ENCODE measurements at regions not wholly inside any gene's neighbourhood (a gene's known extent, or its start where the extent isn't known, plus 50 kb on each side); places are given as distances from the start of the nearest gene placed in this dataset.

DNA sequence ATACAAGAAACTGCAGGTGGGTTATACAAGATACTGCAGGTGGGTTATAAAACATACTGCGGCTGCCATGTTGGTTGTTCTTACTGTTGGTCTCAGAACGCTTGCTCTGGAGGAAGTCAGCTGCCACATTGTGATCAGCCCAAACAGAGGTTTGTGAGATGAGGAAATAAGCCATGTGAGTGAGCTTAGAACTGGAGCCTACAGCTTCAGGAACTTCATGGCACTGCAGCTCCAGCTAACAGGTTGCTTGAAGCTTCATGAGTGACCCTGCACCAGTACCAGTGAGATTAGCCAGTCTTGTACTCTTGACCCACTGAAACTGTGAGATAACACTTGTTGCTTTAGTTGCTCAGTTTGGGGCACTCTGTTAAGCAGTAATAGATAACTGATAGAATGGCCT is 74.5 kb upstream of the PRKCQ start:
- Histone ChIP-seq H3K4me3 (ENCODE audit: control insufficient read depth in 1 of 2, extremely low read depth in 1 of 2, low read length in 1 of 2) (no peak overlapping the region), H3K36me3 (ENCODE audit: control insufficient read depth in 2 of 2, extremely low read depth in 1 of 2, insufficient read depth in 1 of 2, low read length in 1 of 2) (no peaks in the 10 kb centered on the region), H3K4me1 (ENCODE audit: control insufficient read depth in 1 of 2, extremely low read depth in 1 of 2, insufficient read depth in 2 of 2, low read length in 2 of 2) (no peaks in the 10 kb centered on the region), H3K27me3 (replicated peaks in 1 of 2; ENCODE audit: control insufficient read depth in 2 of 2, extremely low read depth in 1 of 2, insufficient read depth in 2 of 2, low read length in 1 of 2) (no peaks in the 10 kb centered on the region), H3K27ac (ENCODE audit: low read length) (no peak overlapping the region), H3K9me3 (no peaks in the 10 kb centered on the region)
- Mint-ChIP-seq H3K27me3 (no peaks in the 10 kb centered on the region), H3K27ac (no peak overlapping the region), H3K36me3 (peaks cover 4% of the 10 kb centered on the region), H3K4me3 (no peak overlapping the region), H3K4me1 (peaks cover 3 to 6% (median 5%) of the 10 kb centered on the region in 3 donors), H3K9me3 (no peaks in the 10 kb centered on the region)
- CTCF ChIA-PET: interaction anchor here in 1 of 2 donors (1.0 kb wide), 1 partner anchor 24 kb away, joined by 3 read pairs; no protein-coding TSS in a partner anchor
- 72% methylated on average over 2 of the region's 2 CpGs for WGBS (ENCODE audit: insufficient coverage)
- no peak for ATAC-seq (replicated peaks in 1 of 4)
- DNase-seq: no peak
- POLR2A ChIA-PET: no interaction called here

DNA sequence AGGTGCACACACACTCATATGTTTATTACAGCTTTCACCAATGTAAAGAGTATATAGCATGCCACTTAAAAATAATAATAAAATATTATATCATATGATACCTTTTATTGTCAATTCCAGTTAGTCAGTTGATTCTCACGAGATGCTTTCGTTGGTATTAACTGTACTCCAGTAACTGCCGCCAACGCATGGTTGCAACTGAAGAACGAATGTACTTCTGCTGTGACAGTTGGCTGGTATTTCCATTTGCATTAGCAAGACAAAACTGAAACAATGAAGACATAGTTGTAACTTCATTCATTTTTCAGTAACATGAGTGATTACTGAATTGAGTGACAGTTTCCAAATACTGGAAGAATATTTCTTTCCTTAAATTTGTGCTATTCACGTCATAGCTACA is 70.5 kb upstream of the PRKCQ start:
- Mint-ChIP-seq H3K27ac (no peak overlapping the region), H3K4me1 (peaks cover 7 to 12% (median 9%) of the 10 kb centered on the region in 3 donors), H3K27me3 (peaks cover 0 to 2% of the 10 kb centered on the region in 2 donors), H3K36me3 (no peaks in the 10 kb centered on the region), H3K4me3 (no peak overlapping the region), H3K9me3 (no peaks in the 10 kb centered on the region)
- Histone ChIP-seq H3K9me3 (no peaks in the 10 kb centered on the region), H3K27me3 (replicated peaks in 1 of 2; ENCODE audit: control insufficient read depth in 2 of 2, extremely low read depth in 1 of 2, insufficient read depth in 2 of 2, low read length in 1 of 2) (no peaks in the 10 kb centered on the region), H3K4me1 (ENCODE audit: control insufficient read depth in 1 of 2, extremely low read depth in 1 of 2, insufficient read depth in 2 of 2, low read length in 2 of 2) (peaks cover 0 to 4% of the 10 kb centered on the region in 2 experiments), H3K27ac (ENCODE audit: low read length) (no peak overlapping the region), H3K36me3 (ENCODE audit: control insufficient read depth in 2 of 2, extremely low read depth in 1 of 2, insufficient read depth in 1 of 2, low read length in 1 of 2) (no peaks in the 10 kb centered on the region), H3K4me3 (ENCODE audit: control insufficient read depth in 1 of 2, extremely low read depth in 1 of 2, low read length in 1 of 2) (no peak overlapping the region)
- ATAC-seq (replicated peaks in 1 of 4): no peak
- CTCF ChIA-PET: no interaction called here
- POLR2A ChIA-PET: no interaction called here
- DNase-seq: no peak
- 87% methylated on average over 5 of the region's 6 CpGs for WGBS (ENCODE audit: insufficient coverage)

DNA sequence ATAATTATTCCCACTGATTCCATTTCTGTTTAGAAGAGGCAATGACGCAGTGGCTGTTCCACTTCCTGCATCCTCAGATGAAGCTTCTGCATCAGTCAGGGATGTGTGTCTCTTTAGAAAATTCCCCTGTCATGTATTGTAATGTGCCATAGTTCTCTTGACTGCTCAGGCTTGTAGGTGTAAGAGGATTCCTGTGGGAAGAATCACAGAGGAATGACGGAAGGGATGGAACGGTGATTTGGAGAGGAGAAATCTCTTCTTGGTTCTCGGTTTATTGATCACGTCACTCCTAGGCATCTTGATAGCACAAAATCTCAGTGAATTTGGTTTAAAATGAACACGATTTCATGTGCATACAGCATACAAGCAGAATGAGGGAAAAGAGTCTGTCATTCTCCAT is 69.8 kb upstream of the PRKCQ start:
- DNase-seq (no peak), ATAC-seq (replicated peaks in 1 of 4) (no peak)
- POLR2A ChIA-PET: no interaction called here
- H3K9me3 ChIP-seq: no peaks in the 10 kb centered on the region
- H3K27ac Mint-ChIP-seq: no peak overlapping the region
- H3K27ac ChIP-seq (ENCODE audit: low read length): no peak overlapping the region
- CTCF ChIA-PET: no interaction called here
- H3K4me1 Mint-ChIP-seq: peaks cover 7 to 12% (median 12%) of the 10 kb centered on the region in 3 donors
- no peaks in the 10 kb centered on the region for H3K36me3 ChIP-seq (ENCODE audit: control insufficient read depth in 2 of 2, extremely low read depth in 1 of 2, insufficient read depth in 1 of 2, low read length in 1 of 2)
- H3K9me3 Mint-ChIP-seq: no peaks in the 10 kb centered on the region
- peaks cover 0 to 4% of the 10 kb centered on the region in 2 experiments for H3K4me1 ChIP-seq (ENCODE audit: control insufficient read depth in 1 of 2, extremely low read depth in 1 of 2, insufficient read depth in 2 of 2, low read length in 2 of 2)
- no peaks in the 10 kb centered on the region for H3K36me3 Mint-ChIP-seq
- H3K27me3 Mint-ChIP-seq: peaks cover 0 to 2% of the 10 kb centered on the region in 2 donors
- H3K27me3 ChIP-seq (replicated peaks in 1 of 2; ENCODE audit: control insufficient read depth in 2 of 2, extremely low read depth in 1 of 2, insufficient read depth in 2 of 2, low read length in 1 of 2): no peaks in the 10 kb centered on the region
- H3K4me3 ChIP-seq (ENCODE audit: control insufficient read depth in 1 of 2, extremely low read depth in 1 of 2, low read length in 1 of 2): no peak overlapping the region
- WGBS (ENCODE audit: insufficient coverage): no CpG with 5 or more reads among the region's 6 CpGs
- H3K4me3 Mint-ChIP-seq: no peak overlapping the region

DNA sequence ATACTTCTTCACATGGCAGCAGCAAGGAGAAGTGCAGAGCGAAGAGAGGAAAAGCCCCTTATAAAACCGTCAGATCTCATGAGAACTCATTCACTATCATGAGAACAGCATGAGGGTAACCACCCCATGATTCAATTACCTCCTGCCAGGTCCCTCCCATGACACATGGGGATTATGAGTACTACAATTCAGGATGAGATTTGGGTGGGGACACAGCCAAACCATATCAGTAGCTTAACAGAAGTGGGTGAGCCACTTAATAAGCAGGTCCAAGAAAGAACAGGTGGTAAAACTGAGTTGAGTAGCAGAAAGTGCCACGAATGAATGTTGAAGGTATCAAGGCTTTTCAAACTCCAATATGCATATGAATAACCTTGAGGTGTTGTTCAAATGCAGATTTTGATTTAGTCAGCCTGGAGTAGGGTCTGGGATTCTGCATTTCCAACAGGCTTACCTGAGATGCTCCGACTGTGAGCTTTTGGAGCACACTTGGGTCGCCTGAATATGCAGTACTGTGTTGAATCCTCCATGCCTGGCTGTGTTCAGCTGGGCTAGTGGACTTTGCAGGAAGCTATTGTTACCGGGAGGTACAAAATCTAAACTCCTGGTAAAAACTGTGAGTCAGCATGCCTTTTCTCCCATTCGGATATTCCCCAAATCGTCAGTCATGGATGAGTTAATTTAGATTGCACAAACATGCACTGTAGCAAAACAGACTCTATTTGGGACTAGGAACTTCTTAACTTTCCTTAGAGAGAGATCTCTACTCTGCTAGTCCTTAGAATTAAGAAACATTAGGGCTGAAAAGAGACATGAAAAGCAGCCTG is 69.0 kb upstream of the PRKCQ start:
- H3K27ac Mint-ChIP-seq: no peak overlapping the region
- no peaks in the 10 kb centered on the region for H3K36me3 Mint-ChIP-seq
- CTCF ChIA-PET: interaction anchor here (1.0 to 2.1 kb wide), 4 partner anchors 9 to 67 kb away, joined by 3 to 6 read pairs (median 4); no protein-coding TSS in a partner anchor
- ATAC-seq (replicated peaks in 1 of 4) (no peak), DNase-seq (no peak)
- no peak overlapping the region for H3K4me3 Mint-ChIP-seq
- no peak overlapping the region for H3K4me3 ChIP-seq (ENCODE audit: control insufficient read depth in 1 of 2, extremely low read depth in 1 of 2, low read length in 1 of 2)
- no peak overlapping the region for H3K27ac ChIP-seq (ENCODE audit: low read length)
- POLR2A ChIA-PET: no interaction called here
- peaks cover 1 to 7% of the 10 kb centered on the region in 2 experiments for H3K4me1 ChIP-seq (ENCODE audit: control insufficient read depth in 1 of 2, extremely low read depth in 1 of 2, insufficient read depth in 2 of 2, low read length in 2 of 2)
- peaks cover 0 to 2% of the 10 kb centered on the region in 2 donors for H3K27me3 Mint-ChIP-seq
- no peaks in the 10 kb centered on the region for H3K27me3 ChIP-seq (replicated peaks in 1 of 2; ENCODE audit: control insufficient read depth in 2 of 2, extremely low read depth in 1 of 2, insufficient read depth in 2 of 2, low read length in 1 of 2)
- no CpG with 5 or more reads among the region's 8 CpGs for WGBS (ENCODE audit: insufficient coverage)
- H3K4me1 Mint-ChIP-seq: peaks cover 9 to 19% (median 12%) of the 10 kb centered on the region in 3 donors
- no peaks in the 10 kb centered on the region for H3K36me3 ChIP-seq (ENCODE audit: control insufficient read depth in 2 of 2, extremely low read depth in 1 of 2, insufficient read depth in 1 of 2, low read length in 1 of 2)
- H3K9me3 ChIP-seq: no peaks in the 10 kb centered on the region
- H3K9me3 Mint-ChIP-seq: no peaks in the 10 kb centered on the region

DNA sequence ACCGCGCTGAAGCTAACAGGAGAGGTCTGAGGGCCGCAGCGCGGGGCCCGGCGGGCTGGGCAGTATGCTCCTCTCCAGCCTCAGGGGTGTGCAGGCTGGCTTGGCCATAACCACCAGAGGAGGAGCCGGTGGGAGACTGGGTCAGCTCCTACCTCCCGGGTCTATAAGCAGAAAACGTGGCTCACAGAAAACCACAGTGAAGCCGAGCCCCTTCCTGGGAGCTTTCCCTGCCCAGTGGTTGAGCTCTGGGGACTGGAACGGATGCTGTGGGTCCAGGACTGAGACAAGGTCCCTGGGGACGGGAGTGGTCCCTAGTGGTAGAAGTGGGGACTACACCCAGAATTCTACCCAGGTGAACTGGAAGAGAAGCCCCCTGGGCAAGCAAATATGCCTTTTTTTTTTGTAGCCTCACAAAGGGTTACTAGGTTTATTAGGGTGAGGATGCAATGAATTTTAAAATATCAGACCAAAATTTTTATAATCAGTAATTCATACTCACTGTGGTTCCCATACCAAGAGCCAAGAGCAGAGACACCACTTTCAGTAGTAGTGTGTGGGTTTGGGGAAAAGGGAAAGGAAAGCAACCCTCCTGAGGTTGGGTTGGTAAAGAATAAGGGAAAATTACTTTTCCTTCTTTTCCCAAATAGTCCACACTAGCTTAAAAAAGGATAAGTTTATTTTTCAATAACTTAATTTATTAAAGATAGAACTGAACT is 67.9 kb upstream of the PRKCQ start:
- no peaks in the 10 kb centered on the region for H3K9me3 Mint-ChIP-seq
- peaks cover 17 to 29% (median 19%) of the 10 kb centered on the region in 3 donors for H3K4me1 Mint-ChIP-seq
- peaks cover 0 to 2% of the 10 kb centered on the region in 2 donors for H3K27me3 Mint-ChIP-seq
- no peak overlapping the region for H3K4me3 Mint-ChIP-seq
- Histone ChIP-seq H3K4me3 (ENCODE audit: control insufficient read depth in 1 of 2, extremely low read depth in 1 of 2, low read length in 1 of 2) (no peak overlapping the region), H3K27me3 (replicated peaks in 1 of 2; ENCODE audit: control insufficient read depth in 2 of 2, extremely low read depth in 1 of 2, insufficient read depth in 2 of 2, low read length in 1 of 2) (no peaks in the 10 kb centered on the region), H3K27ac (ENCODE audit: low read length) (no peak overlapping the region), H3K36me3 (ENCODE audit: control insufficient read depth in 2 of 2, extremely low read depth in 1 of 2, insufficient read depth in 1 of 2, low read length in 1 of 2) (no peaks in the 10 kb centered on the region), H3K9me3 (no peaks in the 10 kb centered on the region), H3K4me1 (ENCODE audit: control insufficient read depth in 1 of 2, extremely low read depth in 1 of 2, insufficient read depth in 2 of 2, low read length in 2 of 2) (peaks cover 10 to 11% of the 10 kb centered on the region in 2 experiments)
- ATAC-seq (replicated peaks in 1 of 4) (peak; percentile 87 to 96 (median 90)), DNase-seq (peak in 34 of 35 experiments; percentile 26 to 84 (median 54))
- H3K27ac Mint-ChIP-seq: no peak overlapping the region
- WGBS (ENCODE audit: insufficient coverage): 50% methylated on average over 13 of the region's 13 CpGs
- no peaks in the 10 kb centered on the region for H3K36me3 Mint-ChIP-seq
- CTCF ChIA-PET: interaction anchor here (0.6 to 2.1 kb wide), 10 partner anchors 10 to 449 kb away, joined by 3 to 17 read pairs (median 4); no protein-coding TSS in a partner anchor
- POLR2A ChIA-PET: no interaction called here

DNA sequence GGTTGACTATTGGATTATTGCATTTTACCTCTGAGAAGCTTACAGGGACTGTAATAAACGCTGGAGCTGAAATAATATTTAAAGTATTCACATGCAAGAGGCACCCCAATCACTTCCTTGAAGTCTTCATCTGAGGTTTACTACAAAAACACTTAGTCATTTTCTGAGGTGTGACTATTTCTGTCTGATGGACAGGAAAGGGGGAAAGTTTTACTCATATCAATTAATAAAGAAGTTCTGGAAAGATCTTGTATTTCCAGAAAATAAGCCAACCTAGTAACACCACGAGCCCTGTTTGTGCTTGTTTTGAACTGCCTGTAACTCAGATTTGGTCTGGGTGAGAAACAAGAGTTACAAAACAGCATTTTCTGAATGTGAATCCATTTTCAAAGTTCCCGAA is 63.9 kb upstream of the PRKCQ start:
- POLR2A ChIA-PET: no interaction called here
- peak overlapping the region; percentile 39 to 71 for H3K27ac Mint-ChIP-seq
- ATAC-seq (replicated peaks in 1 of 4): no peak
- H3K4me3 Mint-ChIP-seq: no peak overlapping the region
- peaks cover 23 to 36% (median 26%) of the 10 kb centered on the region in 3 donors for H3K4me1 Mint-ChIP-seq
- H3K27me3 Mint-ChIP-seq: peaks cover 0 to 2% of the 10 kb centered on the region in 2 donors
- no peak overlapping the region for H3K4me3 ChIP-seq (ENCODE audit: control insufficient read depth in 1 of 2, extremely low read depth in 1 of 2, low read length in 1 of 2)
- H3K36me3 Mint-ChIP-seq: peaks cover 3% of the 10 kb centered on the region
- no peaks in the 10 kb centered on the region for H3K9me3 Mint-ChIP-seq
- no peaks in the 10 kb centered on the region for H3K27me3 ChIP-seq (replicated peaks in 1 of 2; ENCODE audit: control insufficient read depth in 2 of 2, extremely low read depth in 1 of 2, insufficient read depth in 2 of 2, low read length in 1 of 2)
- CTCF ChIA-PET: interaction anchor here in 1 of 2 donors (0.6 kb wide), 1 partner anchor 8 kb away, joined by 3 read pairs; no protein-coding TSS in a partner anchor
- no peak overlapping the region for H3K27ac ChIP-seq (ENCODE audit: low read length)
- no peaks in the 10 kb centered on the region for H3K36me3 ChIP-seq (ENCODE audit: control insufficient read depth in 2 of 2, extremely low read depth in 1 of 2, insufficient read depth in 1 of 2, low read length in 1 of 2)
- WGBS (ENCODE audit: insufficient coverage): no CpG with 5 or more reads among the region's 3 CpGs
- H3K4me1 ChIP-seq (ENCODE audit: control insufficient read depth in 1 of 2, extremely low read depth in 1 of 2, insufficient read depth in 2 of 2, low read length in 2 of 2): peaks cover 10 to 17% of the 10 kb centered on the region in 2 experiments
- no peak for DNase-seq
- H3K9me3 ChIP-seq: no peaks in the 10 kb centered on the region

Data from T-cell (primary cell).